ENCODE measurements at regions not wholly inside any gene's neighbourhood (a gene's known extent, or its start where the extent isn't known, plus 50 kb on each side); places are given as distances from the start of the nearest gene placed in this dataset.

- H3K4me1 Mint-ChIP-seq, result no peaks in the 10 kb centered on the region
- no peak overlapping the region for H3K4me3 ChIP-seq (ENCODE audit: low read length)
- H3K27me3 Mint-ChIP-seq, result peaks cover 0 to 13% (median 5%) of the 10 kb centered on the region in 5 donors
- H3K27me3 ChIP-seq (ENCODE audit: control insufficient read depth in 2 of 2, insufficient read depth in 2 of 2, low read length in 2 of 2), result no peaks in the 10 kb centered on the region
- no peak for DNase-seq
- no peak overlapping the region for H3K4me3 Mint-ChIP-seq
- intact Hi-C loops (cut with micrococcal nuclease), result no loop called here
- no peak for ATAC-seq
- H3K27ac ChIP-seq (ENCODE audit: low read depth, low read length), result no peak overlapping the region
- no peaks in the 10 kb centered on the region for H3K36me3 ChIP-seq (ENCODE audit: control insufficient read depth in 2 of 3, insufficient read depth in 3 of 3, low read length in 3 of 3)
- H3K27ac Mint-ChIP-seq, result no peak overlapping the region
- ChIA-PET POLR2A (no interaction called here), CTCF (no interaction called here)
- no peaks in the 10 kb centered on the region for H3K4me1 ChIP-seq (ENCODE audit: control insufficient read depth in 2 of 2, insufficient read depth in 2 of 2, low read length in 2 of 2)
- H3K36me3 Mint-ChIP-seq, result no peaks in the 10 kb centered on the region
- H3K9me3 Mint-ChIP-seq, result no peaks in the 10 kb centered on the region
- H3K9me3 ChIP-seq (ENCODE audit: control insufficient read depth in 2 of 3, low read length in 3 of 3), result no peaks in the 10 kb centered on the region
These were observed 53.0 kb upstream of the CLDN14 start for GRCh38 chr21:36532769-36533467.

- no peak for DNase-seq
- H3K27ac ChIP-seq (ENCODE audit: low read depth, low read length), result no peak overlapping the region
- no peaks in the 10 kb centered on the region for H3K4me1 Mint-ChIP-seq
- no peak for ATAC-seq
- no peaks in the 10 kb centered on the region for H3K4me1 ChIP-seq (ENCODE audit: control insufficient read depth in 2 of 2, insufficient read depth in 2 of 2, low read length in 2 of 2)
- ChIA-PET POLR2A (no interaction called here), CTCF (no interaction called here)
- H3K36me3 Mint-ChIP-seq, result no peaks in the 10 kb centered on the region
- no peak overlapping the region for H3K4me3 Mint-ChIP-seq
- H3K9me3 ChIP-seq (ENCODE audit: control insufficient read depth in 2 of 3, low read length in 3 of 3), result no peaks in the 10 kb centered on the region
- peaks cover 0 to 13% (median 5%) of the 10 kb centered on the region in 5 donors for H3K27me3 Mint-ChIP-seq
- H3K36me3 ChIP-seq (ENCODE audit: control insufficient read depth in 2 of 3, insufficient read depth in 3 of 3, low read length in 3 of 3), result no peaks in the 10 kb centered on the region
- H3K4me3 ChIP-seq (ENCODE audit: low read length), result no peak overlapping the region
- H3K9me3 Mint-ChIP-seq, result no peaks in the 10 kb centered on the region
- intact Hi-C loops (cut with micrococcal nuclease), result no loop called here
- H3K27me3 ChIP-seq (ENCODE audit: control insufficient read depth in 2 of 2, insufficient read depth in 2 of 2, low read length in 2 of 2), result no peaks in the 10 kb centered on the region
- no peak overlapping the region for H3K27ac Mint-ChIP-seq
These were observed 53.5 kb upstream of the CLDN14 start for GRCh38 chr21:36533468-36533848.

- ChIA-PET POLR2A (no interaction called here), CTCF (no interaction called here)
- intact Hi-C loops (cut with micrococcal nuclease), result no loop called here
- H3K27me3 ChIP-seq (ENCODE audit: control insufficient read depth in 2 of 2, insufficient read depth in 2 of 2, low read length in 2 of 2), result no peaks in the 10 kb centered on the region
- no peak for DNase-seq
- no peak for ATAC-seq
- H3K27ac ChIP-seq (ENCODE audit: low read depth, low read length), result no peak overlapping the region
- H3K36me3 Mint-ChIP-seq, result no peaks in the 10 kb centered on the region
- H3K4me3 ChIP-seq (ENCODE audit: low read length), result no peak overlapping the region
- H3K4me3 Mint-ChIP-seq, result no peak overlapping the region
- no peaks in the 10 kb centered on the region for H3K9me3 Mint-ChIP-seq
- no peaks in the 10 kb centered on the region for H3K36me3 ChIP-seq (ENCODE audit: control insufficient read depth in 2 of 3, insufficient read depth in 3 of 3, low read length in 3 of 3)
- no peaks in the 10 kb centered on the region for H3K9me3 ChIP-seq (ENCODE audit: control insufficient read depth in 2 of 3, low read length in 3 of 3)
- no peaks in the 10 kb centered on the region for H3K4me1 ChIP-seq (ENCODE audit: control insufficient read depth in 2 of 2, insufficient read depth in 2 of 2, low read length in 2 of 2)
- no peaks in the 10 kb centered on the region for H3K4me1 Mint-ChIP-seq
- no peak overlapping the region for H3K27ac Mint-ChIP-seq
- peaks cover 0 to 7% (median 0%) of the 10 kb centered on the region in 5 donors for H3K27me3 Mint-ChIP-seq
These were observed 54.7 kb upstream of the CLDN14 start for GRCh38 chr21:36534656-36535055.

DNA sequence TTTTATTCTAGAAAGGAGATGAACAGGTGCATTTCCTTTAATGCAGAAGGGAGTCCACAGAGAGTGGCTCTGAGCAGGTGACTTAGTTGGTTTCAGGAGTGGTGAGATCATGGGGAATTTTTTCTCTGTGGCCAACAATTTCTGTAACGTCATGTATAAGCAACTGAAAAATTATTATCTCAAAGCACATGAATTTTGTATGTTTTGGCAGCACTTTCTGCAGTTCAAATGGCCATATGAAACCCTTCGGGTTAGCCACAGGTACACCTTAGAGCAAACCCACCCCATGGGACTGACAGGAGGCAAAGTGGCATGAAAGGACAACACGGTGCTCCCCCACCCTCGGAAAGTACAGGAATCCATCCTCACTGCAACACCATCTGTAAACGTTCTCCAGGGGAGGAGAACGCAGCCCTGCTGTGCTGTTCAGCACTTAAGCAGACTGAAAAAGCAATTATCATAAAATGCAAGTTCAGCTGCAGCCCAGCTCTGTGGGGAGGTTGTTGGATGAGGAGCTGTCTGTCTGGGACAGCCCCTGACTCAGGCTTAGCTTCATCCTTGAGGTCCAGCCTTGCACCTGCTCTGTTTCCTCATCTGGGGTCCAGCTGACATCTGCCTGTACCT, 55.8 kb upstream of the CLDN14 start:
- CTCF ChIA-PET, result no interaction called here
- no peak overlapping the region for H3K4me3 Mint-ChIP-seq
- Histone ChIP-seq H3K27me3 (ENCODE audit: control insufficient read depth in 2 of 2, insufficient read depth in 2 of 2, low read length in 2 of 2) (no peaks in the 10 kb centered on the region), H3K4me1 (ENCODE audit: control insufficient read depth in 2 of 2, insufficient read depth in 2 of 2, low read length in 2 of 2) (no peaks in the 10 kb centered on the region), H3K36me3 (ENCODE audit: control insufficient read depth in 2 of 3, insufficient read depth in 3 of 3, low read length in 3 of 3) (no peaks in the 10 kb centered on the region), H3K4me3 (ENCODE audit: low read length) (no peak overlapping the region), H3K27ac (ENCODE audit: low read depth, low read length) (no peak overlapping the region), H3K9me3 (ENCODE audit: control insufficient read depth in 2 of 3, low read length in 3 of 3) (no peaks in the 10 kb centered on the region)
- ATAC-seq, result no peak
- no peaks in the 10 kb centered on the region for H3K36me3 Mint-ChIP-seq
- intact Hi-C loops (cut with micrococcal nuclease), result no loop called here
- H3K9me3 Mint-ChIP-seq, result no peaks in the 10 kb centered on the region
- H3K27me3 Mint-ChIP-seq, result peaks cover 0 to 3% (median 0%) of the 10 kb centered on the region in 5 donors
- DNase-seq, result no peak
- H3K27ac Mint-ChIP-seq, result no peak overlapping the region
- no peaks in the 10 kb centered on the region for H3K4me1 Mint-ChIP-seq
- POLR2A ChIA-PET, result no interaction called here

- ATAC-seq (no peak), DNase-seq (no peak)
- H3K27me3 Mint-ChIP-seq, result peaks cover 12 to 17% (median 14%) of the 10 kb centered on the region in 5 donors
- Histone ChIP-seq H3K27me3 (ENCODE audit: control insufficient read depth in 2 of 2, insufficient read depth in 2 of 2, low read length in 2 of 2) (no peaks in the 10 kb centered on the region), H3K27ac (ENCODE audit: low read depth, low read length) (no peak overlapping the region), H3K36me3 (ENCODE audit: control insufficient read depth in 2 of 3, insufficient read depth in 3 of 3, low read length in 3 of 3) (no peaks in the 10 kb centered on the region), H3K4me3 (ENCODE audit: low read length) (no peak overlapping the region), H3K4me1 (ENCODE audit: control insufficient read depth in 2 of 2, insufficient read depth in 2 of 2, low read length in 2 of 2) (no peaks in the 10 kb centered on the region), H3K9me3 (ENCODE audit: control insufficient read depth in 2 of 3, low read length in 3 of 3) (no peaks in the 10 kb centered on the region)
- H3K4me1 Mint-ChIP-seq, result no peaks in the 10 kb centered on the region
- no peak overlapping the region for H3K27ac Mint-ChIP-seq
- CTCF ChIA-PET, result no interaction called here
- POLR2A ChIA-PET, result no interaction called here
- H3K36me3 Mint-ChIP-seq, result no peaks in the 10 kb centered on the region
- H3K4me3 Mint-ChIP-seq, result no peak overlapping the region
- intact Hi-C loops (cut with micrococcal nuclease), result no loop called here
- H3K9me3 Mint-ChIP-seq, result no peaks in the 10 kb centered on the region
These were observed 58.8 kb upstream of the CLDN14 start for GRCh38 chr21:36538761-36539160.

- Mint-ChIP-seq H3K36me3 (no peaks in the 10 kb centered on the region), H3K4me1 (no peaks in the 10 kb centered on the region), H3K27ac (no peak overlapping the region), H3K9me3 (no peaks in the 10 kb centered on the region), H3K4me3 (no peak overlapping the region), H3K27me3 (peaks cover 12 to 20% (median 18%) of the 10 kb centered on the region in 5 donors)
- peak; percentile 34 for ATAC-seq
- CTCF ChIA-PET, result no interaction called here
- no peaks in the 10 kb centered on the region for H3K27me3 ChIP-seq (ENCODE audit: control insufficient read depth in 2 of 2, insufficient read depth in 2 of 2, low read length in 2 of 2)
- POLR2A ChIA-PET, result no interaction called here
- no peak overlapping the region for H3K27ac ChIP-seq (ENCODE audit: low read depth, low read length)
- H3K36me3 ChIP-seq (ENCODE audit: control insufficient read depth in 2 of 3, insufficient read depth in 3 of 3, low read length in 3 of 3), result no peaks in the 10 kb centered on the region
- DNase-seq, result no peak
- H3K4me3 ChIP-seq (ENCODE audit: low read length), result no peak overlapping the region
- intact Hi-C loops (cut with micrococcal nuclease), result no loop called here
- no peaks in the 10 kb centered on the region for H3K9me3 ChIP-seq (ENCODE audit: control insufficient read depth in 2 of 3, low read length in 3 of 3)
- H3K4me1 ChIP-seq (ENCODE audit: control insufficient read depth in 2 of 2, insufficient read depth in 2 of 2, low read length in 2 of 2), result no peaks in the 10 kb centered on the region
These were observed 59.7 kb upstream of the CLDN14 start for GRCh38 chr21:36539434-36540150.

DNA sequence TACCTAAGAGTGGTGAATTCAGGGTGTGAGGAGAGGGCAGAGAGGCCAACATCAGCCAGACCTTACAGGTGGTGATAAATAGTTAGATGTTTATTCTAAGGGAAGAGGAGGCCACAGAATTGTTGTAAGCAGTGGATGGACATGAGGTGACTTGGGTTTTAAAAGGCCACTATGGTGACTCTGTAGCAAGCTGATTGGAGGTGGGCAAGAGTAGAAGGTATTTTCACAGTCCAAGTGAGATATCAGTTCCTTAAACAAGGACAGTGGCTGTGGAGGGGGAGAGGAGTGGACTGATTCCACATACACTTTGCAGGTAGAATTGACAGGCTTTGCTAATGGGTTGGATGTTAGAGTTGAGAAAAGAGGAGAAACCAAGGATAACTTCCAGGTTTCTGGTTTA, 60.8 kb upstream of the CLDN14 start:
- Mint-ChIP-seq H3K27ac (no peak overlapping the region), H3K27me3 (peaks cover 12 to 20% (median 18%) of the 10 kb centered on the region in 5 donors), H3K9me3 (no peaks in the 10 kb centered on the region), H3K4me1 (no peaks in the 10 kb centered on the region), H3K36me3 (no peaks in the 10 kb centered on the region), H3K4me3 (no peak overlapping the region)
- ChIA-PET POLR2A (no interaction called here), CTCF (no interaction called here)
- H3K4me1 ChIP-seq (ENCODE audit: control insufficient read depth in 2 of 2, insufficient read depth in 2 of 2, low read length in 2 of 2), result no peaks in the 10 kb centered on the region
- no peak overlapping the region for H3K27ac ChIP-seq (ENCODE audit: low read depth, low read length)
- H3K9me3 ChIP-seq (ENCODE audit: control insufficient read depth in 2 of 3, low read length in 3 of 3), result no peaks in the 10 kb centered on the region
- H3K36me3 ChIP-seq (ENCODE audit: control insufficient read depth in 2 of 3, insufficient read depth in 3 of 3, low read length in 3 of 3), result no peaks in the 10 kb centered on the region
- H3K27me3 ChIP-seq (ENCODE audit: control insufficient read depth in 2 of 2, insufficient read depth in 2 of 2, low read length in 2 of 2), result no peaks in the 10 kb centered on the region
- intact Hi-C loops (cut with micrococcal nuclease), result no loop called here
- no peak for DNase-seq
- no peak for ATAC-seq
- H3K4me3 ChIP-seq (ENCODE audit: low read length), result no peak overlapping the region

Measured in naive thymus-derived CD4-positive, alpha-beta T cell (primary cell).